Right lobe of liver (tissue), 4 donors: ENCODE measurements at regions not wholly inside any gene's neighbourhood (a gene's known extent, or its start where the extent isn't known, plus 50 kb on each side); places are given as distances from the start of the nearest gene placed in this dataset.

Experiments
- CTCF ChIP-seq, 4 donors: fragments of 200-600 bp in 3 of 4; fragments of 450-650 bp in 1 of 4; IDR thresholded peaks; one replicate each; pipeline versions ENCODE4 v1.5.1 to v1.8.0; 2016 to 2022; ENCODE audit warnings: antibody characterized with exemption in 4 of 4, mild to moderate bottlenecking in 2 of 4
- POLR2A ChIP-seq: fragments of 450-650 bp; IDR thresholded peaks from one replicate; pipeline ENCODE4 v1.6.1; 2017; ENCODE audit warnings: antibody characterized with exemption, mild to moderate bottlenecking
- donor health status: DM: no; HTN: no; CAD: no.
- donor health status: DM: no; HTN: no; CAD: no.
- donor health status: DM: no; HTN: yes; CAD: no.

- TF ChIP-seq CTCF (IDR thresholded peaks at IDR 0.05), result no peak
- TF ChIP-seq POLR2A, result no peak
Measured at GRCh38 chr2:45229411-45229810, 220.2 kb upstream of the SIX2 start.
